DOHH2 (cell line): ENCODE measurements at regions not wholly inside any gene's neighbourhood (a gene's known extent, or its start where the extent isn't known, plus 50 kb on each side); places are given as distances from the start of the nearest gene placed in this dataset.

Experiments used
- CTCF ChIP-seq: fragments of 200-600 bp; sonication (generic); IDR thresholded peaks from one replicate; pipeline ENCODE4 v1.5.1; 2014; ENCODE audit warnings: antibody characterized with exemption, mild to moderate bottlenecking, low read depth, low read length; ENCODE audit not compliant: poor library complexity, severe bottlenecking
- EZH2phosphoT487 ChIP-seq: fragments of 200-600 bp; sonication (generic); IDR thresholded peaks from 2 replicates; pipeline ENCODE4 v1.6.1; 2017; ENCODE audit warnings: borderline replicate concordance, mild to moderate bottlenecking, antibody characterized with exemption, low read length, moderate library complexity, mixed read lengths

GRCh38 chr12:131335456-131335855 is 375.4 kb upstream of the SFSWAP start:
- TF ChIP-seq CTCF: no peak
- TF ChIP-seq EZH2phosphoT487: no peak
